ENCODE measurements at regions not wholly inside any gene's neighbourhood (a gene's known extent, or its start where the extent isn't known, plus 50 kb on each side); places are given as distances from the start of the nearest gene placed in this dataset.

GRCh38 chr5:67363963-67364362 is 167.4 kb upstream of the CD180 start (continued):
- no peak for TF ChIP-seq ZBTB4 (CRISPR knock-in tag; IDR thresholded peaks at IDR 0.05)

- Histone ChIP-seq H3K4me2 (ENCODE audit: control insufficient read depth, insufficient read depth) (no peak overlapping the region), H2AFZ (ENCODE audit: control insufficient read depth, low read depth, low read length) (no peak overlapping the region), H3K4me1 (ENCODE audit: control insufficient read depth, insufficient read depth, low read length) (no peaks in the 10 kb centered on the region), H3K27ac (ENCODE audit: control insufficient read depth, insufficient read depth) (no peak overlapping the region), H3K9ac (ENCODE audit: control insufficient read depth, insufficient read depth, low read length) (no peak overlapping the region), H4K20me1 (ENCODE audit: control insufficient read depth, insufficient read depth) (no peaks in the 10 kb centered on the region), H3K9me3 (replicated peaks; ENCODE audit: control insufficient read depth, insufficient read depth, low read length) (no peaks in the 10 kb centered on the region), H3K79me2 (ENCODE audit: control insufficient read depth, insufficient read depth, low read length) (no peaks in the 10 kb centered on the region), H3K36me3 (ENCODE audit: control insufficient read depth in 2 of 2, insufficient read depth in 2 of 2, low read length in 1 of 2) (no peaks in the 10 kb centered on the region), H3K27me3 (replicated peaks in 1 of 2; ENCODE audit: control insufficient read depth in 2 of 2, insufficient read depth in 2 of 2, low read length in 1 of 2) (no peaks in the 10 kb centered on the region; a peak in 1 of 4 replicates), H3K4me3 (no peak overlapping the region)
- DNase-seq (ENCODE audit: low read depth, low spot score) (no peak), ATAC-seq (no peak), FAIRE-seq (no peak)
- in situ Hi-C loops (cut with MboI), result no loop called here
- ChIA-PET SMC1A (ENCODE audit: uncharacterized antibody, unreplicated experiment) (no interaction called here), CTCF (interaction anchor here (1.5 kb wide), 1 partner anchor 15 kb away, joined by 3 read pairs; no protein-coding TSS in a partner anchor), POLR2A (no interaction called here), RAD21 (ENCODE audit: unreplicated experiment) (no interaction called here)
- intact Hi-C loops (cut with micrococcal nuclease; ENCODE audit: unreplicated experiment), result no loop called here
- WGBS (ENCODE audit: insufficient coverage, insufficient replicate concordance, low lambda C conversion rate, missing lambda C conversion rate), result 36% methylated on average over 5 of the region's 5 CpGs
- no TSS peak for BruUV-seq (replicated peaks)
- no peak for TF ChIP-seq EGR1 (IDR thresholded peaks at IDR 0.05; ENCODE audit: borderline replicate concordance in 1 of 2, low read depth in 2 of 2, low read length in 2 of 2)
Observed at GRCh38 chr5:67363180-67363709, 166.6 kb upstream of the CD180 start.
